Loucy (cell line): ENCODE measurements at regions not wholly inside any gene's neighbourhood (a gene's known extent, or its start where the extent isn't known, plus 50 kb on each side); places are given as distances from the start of the nearest gene placed in this dataset.

Source experiments
- CTCF ChIP-seq: fragments of 200-600 bp; sonication (generic); conservative IDR thresholded peaks from 2 replicates; pipeline ENCODE4 v1.5.1; 2014; ENCODE audit warnings: mild to moderate bottlenecking, antibody characterized with exemption, low read length
- EZH2phosphoT487 ChIP-seq: fragments of 200-600 bp; IDR thresholded peaks from 2 replicates; pipeline ENCODE4 v1.6.1; 2018; ENCODE audit warnings: antibody characterized with exemption, mild to moderate bottlenecking, moderate library complexity, borderline replicate concordance

- TF ChIP-seq CTCF (no peak), EZH2phosphoT487 (no peak)
Measured at GRCh38 chr18:64488698-64489097, 339.8 kb upstream of the LINC00305 start.
